NCI-H2107 treated with DMSO at 0.1 percent for 48 hours (cell line): ENCODE measurements at regions not wholly inside any gene's neighbourhood (a gene's known extent, or its start where the extent isn't known, plus 50 kb on each side); places are given as distances from the start of the nearest gene placed in this dataset.

Experiments used
- DNase-seq: peaks from one replicate; lab custom pipeline; 2025; ENCODE audit not compliant: unreplicated experiment; lab: John Stamatoyannopoulos, UW

DNA sequence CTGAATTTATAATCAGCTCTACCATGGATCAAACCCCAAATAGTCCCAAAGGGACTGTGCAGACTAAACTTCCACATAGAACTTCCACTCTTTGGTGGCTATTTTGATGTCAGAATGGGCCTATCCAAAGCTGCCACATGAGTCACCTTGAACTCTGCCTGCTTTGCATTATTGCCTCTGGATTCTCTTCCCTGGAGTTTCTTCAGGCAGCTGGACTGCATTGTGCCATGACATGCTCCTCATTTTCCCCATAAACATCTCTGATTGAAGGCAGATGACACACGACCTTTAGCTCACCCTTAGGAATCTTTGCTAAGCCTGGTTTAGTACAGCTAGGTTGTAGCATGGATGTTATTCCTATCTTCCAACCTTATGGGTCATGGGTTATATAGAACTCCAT, 251.7 kb downstream of the FZD1 start:
- DNase-seq: no peak

GRCh38 chr7:91517201-91517785, 253.1 kb downstream of the FZD1 start:
- DNase-seq: peak; percentile 91

DNA sequence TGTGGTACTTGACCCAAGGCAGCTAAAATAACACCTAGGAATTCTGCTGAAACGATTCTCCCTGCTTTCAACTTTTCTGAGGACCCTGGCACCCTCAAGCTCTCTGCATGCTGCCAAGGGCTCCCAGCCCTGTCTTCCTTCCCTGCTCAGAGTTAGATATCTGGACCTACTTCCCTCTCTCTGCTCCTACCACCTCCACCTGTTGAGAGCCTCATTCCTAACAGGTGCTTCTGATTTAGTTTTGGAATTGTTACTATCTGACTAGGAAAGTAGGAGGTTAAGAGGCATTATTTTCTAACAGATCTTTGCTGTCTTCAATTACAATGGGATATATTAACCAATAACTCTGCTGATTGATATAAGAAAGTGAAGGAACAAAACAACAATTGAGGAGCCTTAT, 253.8 kb downstream of the FZD1 start:
- no peak for DNase-seq

DNA sequence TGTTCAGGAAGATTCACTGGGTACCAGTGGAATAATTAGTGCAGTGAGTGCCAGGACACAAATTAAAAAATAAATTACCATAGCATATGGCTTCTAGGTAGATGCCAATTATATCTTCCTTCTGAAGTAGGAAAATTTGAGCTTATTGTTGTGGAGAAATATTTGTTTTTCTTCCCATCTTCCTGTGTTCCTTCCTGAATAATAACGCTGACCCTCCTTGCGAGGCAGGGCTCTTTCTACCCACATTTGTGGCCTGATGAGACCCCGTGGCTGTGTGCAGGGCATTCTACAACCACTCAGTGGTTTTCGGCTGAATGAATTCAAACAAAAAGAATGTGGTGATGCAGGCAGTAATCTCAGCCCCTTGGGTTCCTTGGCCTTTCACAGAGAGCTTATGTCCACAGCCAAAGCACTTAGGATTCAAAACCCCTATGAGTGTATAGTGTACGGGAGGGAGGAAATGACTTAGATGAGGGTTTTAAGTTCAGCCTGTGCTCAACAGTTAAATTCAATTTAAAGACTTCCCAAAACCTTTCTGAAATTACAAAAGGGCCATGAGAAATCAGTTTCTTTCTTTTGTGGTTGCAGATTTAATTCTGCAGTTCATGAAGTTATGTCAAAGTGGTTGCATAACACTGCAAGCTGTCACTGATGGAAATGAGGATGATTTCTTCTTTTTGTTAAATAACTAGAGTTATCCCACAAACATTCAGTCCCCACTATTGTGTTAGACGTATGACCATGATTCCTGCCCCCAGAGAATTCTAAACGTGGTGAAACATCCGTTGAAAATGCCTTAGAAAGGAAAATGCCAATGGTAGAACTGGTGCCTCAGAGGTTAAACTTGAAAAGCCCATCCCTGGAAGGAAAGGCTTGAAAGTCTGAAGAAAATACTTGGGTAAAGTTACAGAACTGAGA, 255.3 kb downstream of the FZD1 start:
- peak; percentile 82 for DNase-seq

DNA sequence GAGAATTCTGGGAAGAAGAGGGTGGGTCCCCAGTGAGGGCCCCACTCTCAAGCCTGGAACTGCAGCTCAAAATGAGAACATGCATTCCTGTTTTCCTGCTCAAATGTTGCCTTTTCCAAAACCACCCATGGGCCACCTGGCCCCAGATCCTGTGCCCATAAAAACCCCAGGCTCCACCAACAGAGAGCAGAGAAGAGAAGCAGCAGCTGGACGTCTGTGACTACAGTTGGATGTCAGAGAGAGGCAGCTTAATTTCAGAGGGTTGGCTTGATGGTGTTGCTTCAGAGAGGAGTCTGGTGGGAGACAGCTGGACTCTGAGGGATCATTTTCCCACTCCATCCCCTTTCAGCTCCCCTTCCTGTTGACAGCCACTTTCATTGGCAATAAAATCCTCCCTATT, 256.4 kb downstream of the FZD1 start:
- peak; percentile 25 for DNase-seq

DNA sequence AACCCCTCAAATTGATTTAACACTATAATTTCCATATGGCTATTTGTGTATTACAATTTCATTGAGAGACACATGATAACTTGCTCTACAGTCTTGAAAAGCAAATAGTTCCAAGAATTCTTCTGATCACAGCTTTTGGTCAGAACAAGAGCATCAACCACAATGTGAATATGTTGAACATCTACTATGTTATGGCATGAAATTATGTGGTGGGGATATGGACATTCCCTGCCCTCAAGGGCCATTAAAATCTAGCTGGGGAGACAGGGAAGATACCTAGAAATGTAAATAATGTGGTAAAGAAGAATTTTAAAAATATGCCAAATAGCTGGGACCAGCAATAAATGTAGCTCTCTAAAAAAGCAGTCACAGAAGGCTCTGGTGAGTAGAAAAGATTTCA, 262.2 kb downstream of the FZD1 start:
- DNase-seq: no peak

DNA sequence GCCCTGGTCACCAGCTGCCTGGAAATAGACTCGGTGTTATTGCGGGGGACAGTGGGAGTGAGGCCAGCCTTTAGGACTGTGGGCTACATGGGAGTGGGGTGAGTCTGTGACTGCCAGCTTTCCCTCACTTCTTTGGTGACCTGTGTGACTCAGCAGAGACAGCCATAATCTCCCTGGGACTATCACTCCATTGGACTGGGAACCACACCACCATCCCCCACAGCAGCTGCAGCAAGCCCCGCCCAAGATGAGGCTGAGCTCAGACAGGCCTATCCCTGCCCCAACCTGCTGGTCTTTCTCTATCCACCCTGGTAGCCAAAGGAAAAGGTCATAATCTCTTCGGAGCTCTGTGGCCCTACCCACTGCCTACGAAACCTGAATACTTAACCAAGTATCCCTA, 263.2 kb downstream of the FZD1 start:
- no peak for DNase-seq

GRCh38 chr7:91533996-91534395, 269.8 kb downstream of the FZD1 start:
- no peak for DNase-seq

DNA sequence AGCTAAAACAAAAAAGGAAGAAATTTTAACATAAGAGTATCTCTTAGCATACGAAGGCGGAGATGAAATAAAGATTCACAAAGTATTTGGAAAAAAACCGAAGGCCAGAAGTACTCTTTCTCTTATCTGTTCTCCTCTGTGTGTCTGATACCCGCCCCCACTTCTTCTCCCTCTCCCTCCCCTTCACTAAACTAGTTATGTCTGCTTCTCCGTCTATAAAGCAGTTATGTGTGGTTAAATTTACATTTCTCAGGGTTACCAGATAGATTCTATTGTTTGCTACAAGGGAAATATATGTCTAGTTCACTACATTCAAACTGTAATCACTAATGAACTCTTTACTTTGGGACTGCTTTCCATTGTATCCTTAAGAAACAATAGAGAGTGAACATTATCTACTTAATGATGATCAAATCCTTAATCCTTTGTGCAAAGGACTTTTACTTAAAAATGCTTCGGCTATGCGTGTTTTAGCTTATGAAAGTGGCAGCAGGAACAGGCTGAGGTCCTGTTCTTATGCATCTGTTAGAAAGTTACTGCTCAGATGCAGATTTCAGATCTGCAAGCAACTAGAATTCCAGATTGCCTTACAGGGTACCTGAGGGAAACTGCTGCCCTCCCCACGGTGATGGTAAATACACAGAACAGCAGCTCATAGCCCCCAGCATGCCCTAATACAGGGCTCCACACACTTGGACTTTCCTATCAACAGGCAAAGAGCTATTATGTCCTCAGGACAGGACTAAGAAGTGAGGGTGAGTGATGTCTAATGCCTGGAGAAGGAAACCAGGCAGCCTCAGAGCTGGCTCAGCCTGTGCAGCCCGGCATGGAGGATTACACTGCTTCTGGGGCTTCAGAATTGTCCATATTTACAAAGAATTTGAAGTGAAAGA, 273.3 kb downstream of the FZD1 start:
- DNase-seq: no peak

DNA sequence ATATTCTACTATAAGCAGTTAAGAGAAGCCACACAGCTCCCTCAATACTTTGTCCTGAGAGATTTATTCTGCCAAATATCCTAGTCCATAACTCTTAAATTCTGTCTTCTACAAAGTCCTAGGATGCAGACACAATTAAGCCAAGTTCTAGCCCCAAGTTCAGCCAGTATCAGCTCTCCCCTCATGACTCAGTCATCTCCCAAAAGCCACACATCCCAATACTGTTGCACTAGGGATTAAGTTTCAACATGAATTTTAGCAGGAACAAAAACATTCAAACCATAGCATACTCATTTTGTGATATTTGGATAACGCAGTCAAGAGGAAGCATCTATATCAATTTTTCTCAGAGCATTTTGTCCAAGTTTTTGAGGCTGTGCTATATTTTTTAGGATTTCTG, 277.4 kb downstream of the FZD1 start:
- DNase-seq: no peak

DNA sequence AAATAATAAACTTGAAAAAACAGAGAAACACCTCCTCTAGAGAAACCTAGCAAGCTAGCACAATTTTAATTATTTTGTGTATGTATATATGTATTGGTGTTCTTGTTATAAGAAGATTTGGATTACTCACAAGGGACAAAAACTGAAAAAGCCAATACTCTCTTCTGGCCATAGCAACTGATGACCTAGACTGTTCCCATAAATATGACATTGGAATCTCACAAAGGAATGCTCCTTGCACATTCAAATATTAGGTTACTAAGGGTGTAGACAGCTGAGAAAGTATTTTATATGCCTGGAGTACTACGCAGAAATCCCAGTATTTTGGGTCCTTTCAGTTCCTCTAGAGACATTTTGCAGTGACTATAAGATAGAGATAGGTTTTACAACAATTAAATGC, 279.4 kb downstream of the FZD1 start:
- DNase-seq: no peak

DNA sequence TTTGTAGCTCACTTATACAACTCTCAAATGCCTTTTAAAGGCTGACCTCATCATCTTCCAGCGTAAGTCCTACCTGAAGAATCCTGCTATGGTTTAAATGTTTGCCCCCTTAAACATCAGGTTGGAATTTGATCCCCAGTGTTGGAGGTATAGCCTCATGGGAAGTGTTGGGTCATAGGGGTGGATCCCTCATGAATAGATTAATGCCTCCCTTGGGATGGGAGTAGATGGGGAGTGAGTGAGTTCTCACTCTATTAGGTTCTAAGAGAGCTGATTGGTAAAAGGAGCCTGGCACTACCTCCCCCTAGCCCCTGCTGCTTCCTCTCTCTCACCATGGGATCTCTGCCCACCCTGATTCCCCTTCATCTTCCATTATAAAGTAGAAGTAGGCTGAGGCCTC, 285.6 kb downstream of the FZD1 start:
- no peak for DNase-seq

- DNase-seq: no peak
These were observed 286.7 kb downstream of the FZD1 start for GRCh38 chr7:91550931-91551330.

GRCh38 chr7:91551377-91552175, 287.3 kb downstream of the FZD1 start:
- DNase-seq: no peak

- no peak for DNase-seq
These were observed 289.2 kb downstream of the FZD1 start for GRCh38 chr7:91553410-91553895.

GRCh38 chr7:91554883-91555282, 290.6 kb downstream of the FZD1 start:
- no peak for DNase-seq

DNA sequence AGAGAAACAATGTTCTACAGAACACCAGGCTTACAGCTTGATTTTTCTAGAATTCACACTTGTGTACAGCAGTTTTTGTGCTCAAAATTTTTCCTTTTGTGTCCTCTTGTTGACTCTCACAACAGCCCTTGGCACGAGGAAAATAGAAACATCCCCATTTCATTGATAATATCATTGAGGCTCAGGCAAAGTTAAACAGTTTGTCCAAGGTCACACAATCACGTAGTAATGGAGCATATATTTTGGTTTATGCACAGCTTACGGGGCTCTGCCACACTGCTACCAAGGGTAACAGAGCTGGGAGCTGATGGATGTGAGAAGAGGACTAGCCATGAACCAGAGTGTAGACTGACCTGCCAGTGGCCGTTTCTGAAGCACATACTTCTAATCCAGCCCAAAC, 292.0 kb downstream of the FZD1 start:
- no peak for DNase-seq

DNA sequence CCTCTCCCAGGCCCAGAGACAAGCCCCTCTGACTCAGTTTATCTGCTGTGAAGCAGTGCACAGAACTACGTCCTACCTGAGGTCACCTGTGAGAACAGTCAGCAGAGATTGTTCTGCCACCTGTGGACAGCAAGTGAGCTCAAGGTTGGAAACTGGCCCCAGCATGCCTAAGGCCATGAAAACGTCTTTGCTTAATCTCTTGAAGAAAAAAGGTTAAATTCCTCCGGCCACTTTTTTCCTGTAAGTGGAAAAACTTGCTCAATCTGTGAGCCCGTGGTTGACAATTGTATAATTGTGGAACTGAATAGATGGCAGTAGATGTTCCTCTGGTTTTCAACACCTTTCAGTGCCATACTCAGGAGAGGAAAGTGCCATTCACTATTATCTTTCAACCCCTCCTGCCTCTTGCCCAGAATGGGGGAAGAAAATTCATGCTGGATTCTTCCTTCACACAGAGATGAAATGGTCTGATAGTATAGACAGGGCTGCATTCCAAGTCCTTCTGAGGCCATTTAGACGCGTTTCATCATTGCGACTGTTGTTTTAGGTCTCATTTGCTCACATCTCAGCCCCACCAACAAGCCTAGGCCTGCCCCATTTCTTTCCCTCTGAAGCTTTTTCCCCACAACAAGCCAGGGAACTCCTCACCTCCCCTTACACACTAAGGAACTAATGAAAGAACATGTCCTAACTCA, 292.9 kb downstream of the FZD1 start:
- no peak for DNase-seq

- DNase-seq: no peak
These were observed 293.7 kb downstream of the FZD1 start for GRCh38 chr7:91557789-91558404.

DNA sequence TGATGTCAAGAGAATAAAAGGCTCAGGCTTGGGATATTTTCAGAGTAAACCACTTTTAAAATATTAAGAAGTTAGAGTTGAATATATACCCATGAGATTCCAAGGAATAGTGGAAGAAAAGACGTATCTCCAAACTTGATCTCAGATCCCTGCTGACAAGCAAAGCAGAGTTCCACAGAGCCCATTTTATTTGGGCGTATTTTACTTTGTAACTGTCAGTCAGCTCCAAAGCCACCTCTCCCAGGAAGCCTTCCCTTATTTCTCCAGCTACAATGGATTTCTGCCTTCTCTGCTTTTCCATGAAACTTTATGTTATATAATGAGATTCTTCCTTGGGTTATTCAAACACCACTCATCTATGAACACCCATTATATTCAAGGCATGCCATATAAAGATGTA, 295.7 kb downstream of the FZD1 start:
- no peak for DNase-seq
